Tibial nerve (tissue), 4 donors: ENCODE measurements at regions not wholly inside any gene's neighbourhood (a gene's known extent, or its start where the extent isn't known, plus 50 kb on each side); places are given as distances from the start of the nearest gene placed in this dataset.

ENCODE experiments used
- DNase-seq, 2 donors: peaks; one replicate each; pipeline ENCODE4 v3.0.0-alpha.2; 2019; ENCODE audit warnings: low spot score in 2 of 2
- H3K27ac ChIP-seq, 4 donors: fragments of 200-600 bp; sonication (generic) in 3 of 4; one replicate each; pipeline ENCODE4 v1.5.1; 2017 to 2019; ENCODE audit warnings: mild to moderate bottlenecking in 1 of 4
- H3K27me3 ChIP-seq, 2 donors: fragments of 200-600 bp; sonication (generic) in 1 of 2; one replicate each; pipeline versions ENCODE4 v1.5.1 to v1.6.0; 2017 to 2019
- H3K36me3 ChIP-seq, 3 donors: fragments of 200-600 bp; sonication (generic); one replicate each; pipeline ENCODE4 v1.5.1; 2018 to 2019
- H3K4me1 ChIP-seq, 4 donors: fragments of 200-600 bp; sonication (generic) in 3 of 4; one replicate each; pipeline ENCODE4 v1.5.1; 2017 to 2019
- H3K4me3 ChIP-seq, 4 donors: fragments of 200-600 bp; sonication (generic) in 3 of 4; one replicate each; pipeline ENCODE4 v1.5.1; 2017 to 2019; ENCODE audit warnings: mild to moderate bottlenecking in 1 of 4, moderate library complexity in 1 of 4
- H3K9me3 ChIP-seq, 4 donors: fragments of 200-600 bp; sonication (generic) in 3 of 4; one replicate each; pipeline ENCODE4 v1.5.1; 2017 to 2019
- CTCF ChIP-seq, 5 experiments: fragments of 200-600 bp in 3 of 5; fragments of 450-650 bp in 2 of 5; sonication (generic) in 3 of 5; IDR thresholded peaks; one replicate each; pipeline ENCODE4 v1.5.1; 2016 to 2019; ENCODE audit warnings: antibody characterized with exemption in 5 of 5, mild to moderate bottlenecking in 3 of 5, moderate library complexity in 2 of 5
- EP300 ChIP-seq, 2 donors: sonication (generic); formaldehyde crosslinking; IDR thresholded peaks; one replicate each; pipeline ENCODE4 v1.6.1; 2017; ENCODE audit warnings: antibody characterized with exemption in 2 of 2, mild to moderate bottlenecking in 1 of 2
- POLR2A ChIP-seq, 2 donors: fragments of 450-650 bp; IDR thresholded peaks; one replicate each; pipeline ENCODE4 v1.6.1; 2017; ENCODE audit warnings: antibody characterized with exemption in 2 of 2, mild to moderate bottlenecking in 2 of 2, moderate library complexity in 2 of 2
- WGBS, 2 donors: methylation state at CpG; one replicate each; pipeline ENCODE4 v1.1.5; 2018; 5-methylcytosine and 5-hydroxymethylcytosine counted together

- no peak for DNase-seq
- peaks cover 0 to 26% (median 5%) of the 10 kb centered on the region in 4 donors for H3K9me3 ChIP-seq
- no peaks in the 10 kb centered on the region for H3K27me3 ChIP-seq
- H3K36me3 ChIP-seq = no peaks in the 10 kb centered on the region
- H3K4me3 ChIP-seq = no peak overlapping the region
- 83 to 90% methylated on average over 21 to 25 of the region's 25 CpGs for WGBS, 2 donors
- H3K27ac ChIP-seq = no peak overlapping the region
- no peaks in the 10 kb centered on the region for H3K4me1 ChIP-seq
- TF ChIP-seq POLR2A (IDR thresholded peaks at IDR 0.05) (no peak), EP300 (IDR thresholded peaks at IDR 0.05) (no peak), CTCF (IDR thresholded peaks at IDR 0.05) (no peak)
Observed at GRCh38 chr7:416761-417624, 102.7 kb downstream of the PDGFA start.

- DNase-seq = no peak
- no peaks in the 10 kb centered on the region for H3K4me1 ChIP-seq
- H3K9me3 ChIP-seq = peaks cover 0 to 26% (median 5%) of the 10 kb centered on the region in 4 donors
- no peaks in the 10 kb centered on the region for H3K36me3 ChIP-seq
- TF ChIP-seq POLR2A (IDR thresholded peaks at IDR 0.05) (no peak), EP300 (IDR thresholded peaks at IDR 0.05) (no peak), CTCF (IDR thresholded peaks at IDR 0.05) (no peak)
- H3K4me3 ChIP-seq = no peak overlapping the region
- H3K27ac ChIP-seq = no peak overlapping the region
- 99 to 100% methylated on average over 5 of the region's 5 CpGs for WGBS, 2 donors
- no peaks in the 10 kb centered on the region for H3K27me3 ChIP-seq
Observed at GRCh38 chr7:417625-417889, 102.1 kb downstream of the PDGFA start.

GRCh38 chr7:417973-418601 is 101.6 kb downstream of the PDGFA start:
- Histone ChIP-seq H3K4me3 (no peak overlapping the region), H3K27me3 (no peaks in the 10 kb centered on the region), H3K27ac (no peak overlapping the region), H3K36me3 (no peaks in the 10 kb centered on the region), H3K9me3 (peaks cover 0 to 26% (median 5%) of the 10 kb centered on the region in 4 donors), H3K4me1 (no peaks in the 10 kb centered on the region)
- WGBS, 2 donors = 88 to 89% methylated on average over 7 of the region's 7 CpGs
- DNase-seq = no peak
- TF ChIP-seq CTCF (IDR thresholded peaks at IDR 0.05) = no peak

GRCh38 chr7:418636-419280 is 100.9 kb downstream of the PDGFA start:
- DNase-seq = no peak
- H3K4me3 ChIP-seq = no peak overlapping the region
- WGBS, 2 donors = 77 to 88% methylated on average over 7 to 11 of the region's 11 CpGs

More at GRCh38 chr7:418636-419280, 100.9 kb downstream of the PDGFA start:
- Histone ChIP-seq H3K27ac (no peak overlapping the region), H3K27me3 (no peaks in the 10 kb centered on the region), H3K36me3 (no peaks in the 10 kb centered on the region), H3K4me1 (peaks cover 0 to 2% (median 0%) of the 10 kb centered on the region in 4 donors), H3K9me3 (peaks cover 0 to 26% (median 5%) of the 10 kb centered on the region in 4 donors)
- TF ChIP-seq EP300 (IDR thresholded peaks at IDR 0.05) (no peak), CTCF (IDR thresholded peaks at IDR 0.05) (no peak), POLR2A (IDR thresholded peaks at IDR 0.05) (no peak)
